ENCODE measurements at regions not wholly inside any gene's neighbourhood (a gene's known extent, or its start where the extent isn't known, plus 50 kb on each side); places are given as distances from the start of the nearest gene placed in this dataset.

DNA sequence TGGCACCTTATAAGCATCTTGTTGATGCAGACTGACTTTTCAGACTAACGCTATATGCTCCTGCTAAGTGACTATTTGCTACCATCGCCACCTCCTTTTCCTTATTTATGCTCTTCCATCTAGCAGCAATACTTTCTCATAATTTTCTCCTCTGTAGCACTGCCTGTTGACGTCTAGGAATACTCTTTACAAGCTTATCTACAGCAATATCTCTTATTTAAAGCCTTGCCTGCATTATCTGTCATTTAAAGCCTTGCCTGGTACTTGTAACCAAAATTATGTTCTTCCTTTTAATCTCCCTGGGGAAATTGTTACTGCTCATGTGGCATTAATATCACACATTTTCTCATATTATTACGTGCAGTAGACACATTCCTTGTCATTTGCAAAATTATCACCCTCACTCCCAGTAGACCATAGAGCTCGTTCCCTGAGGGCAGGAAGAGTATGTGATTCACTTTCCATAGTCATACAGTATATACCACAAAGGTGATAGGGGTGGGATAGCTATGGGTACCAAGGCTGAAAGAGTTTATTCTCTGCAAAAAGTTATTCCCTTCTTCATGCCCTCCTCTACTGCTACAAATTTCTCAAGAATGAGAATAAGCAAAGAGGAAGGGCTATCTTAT is 359.7 kb upstream of the PCDH15 start:
- TF ChIP-seq, protein P1, sequence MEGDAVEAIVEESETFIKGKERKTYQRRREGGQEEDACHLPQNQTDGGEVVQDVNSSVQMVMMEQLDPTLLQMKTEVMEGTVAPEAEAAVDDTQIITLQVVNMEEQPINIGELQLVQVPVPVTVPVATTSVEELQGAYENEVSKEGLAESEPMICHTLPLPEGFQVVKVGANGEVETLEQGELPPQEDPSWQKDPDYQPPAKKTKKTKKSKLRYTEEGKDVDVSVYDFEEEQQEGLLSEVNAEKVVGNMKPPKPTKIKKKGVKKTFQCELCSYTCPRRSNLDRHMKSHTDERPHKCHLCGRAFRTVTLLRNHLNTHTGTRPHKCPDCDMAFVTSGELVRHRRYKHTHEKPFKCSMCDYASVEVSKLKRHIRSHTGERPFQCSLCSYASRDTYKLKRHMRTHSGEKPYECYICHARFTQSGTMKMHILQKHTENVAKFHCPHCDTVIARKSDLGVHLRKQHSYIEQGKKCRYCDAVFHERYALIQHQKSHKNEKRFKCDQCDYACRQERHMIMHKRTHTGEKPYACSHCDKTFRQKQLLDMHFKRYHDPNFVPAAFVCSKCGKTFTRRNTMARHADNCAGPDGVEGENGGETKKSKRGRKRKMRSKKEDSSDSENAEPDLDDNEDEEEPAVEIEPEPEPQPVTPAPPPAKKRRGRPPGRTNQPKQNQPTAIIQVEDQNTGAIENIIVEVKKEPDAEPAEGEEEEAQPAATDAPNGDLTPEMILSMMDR (IDR thresholded peaks at IDR 0.05; ENCODE audit: unreplicated experiment in 3 of 3): no peak
- Mint-ChIP-seq H3K4me1 (peaks cover 3% of the 10 kb centered on the region), H3K9me3 (no peaks in the 10 kb centered on the region), H3K27me3 (ENCODE audit: low read depth) (no peaks in the 10 kb centered on the region), H3K4me3 (no peak overlapping the region), H3K27ac (no peak overlapping the region), H3K36me3 (ENCODE audit: low read depth) (no peaks in the 10 kb centered on the region)

GRCh38 chr10:55158633-55159032 is 357.6 kb upstream of the PCDH15 start:
- no peaks in the 10 kb centered on the region for H3K9me3 Mint-ChIP-seq
- no peaks in the 10 kb centered on the region for H3K27me3 Mint-ChIP-seq (ENCODE audit: low read depth)
- no peak overlapping the region for H3K27ac Mint-ChIP-seq
- no peaks in the 10 kb centered on the region for H3K36me3 Mint-ChIP-seq (ENCODE audit: low read depth)
- H3K4me3 Mint-ChIP-seq: no peak overlapping the region
- TF ChIP-seq, protein P1 (IDR thresholded peaks at IDR 0.05; ENCODE audit: unreplicated experiment in 3 of 3): no peak
- peaks cover 3% of the 10 kb centered on the region for H3K4me1 Mint-ChIP-seq

GRCh38 chr10:55146032-55146431 is 345.0 kb upstream of the PCDH15 start:
- Mint-ChIP-seq H3K9me3 (no peaks in the 10 kb centered on the region), H3K4me3 (no peak overlapping the region), H3K36me3 (ENCODE audit: low read depth) (no peaks in the 10 kb centered on the region), H3K27me3 (ENCODE audit: low read depth) (no peaks in the 10 kb centered on the region), H3K4me1 (no peaks in the 10 kb centered on the region), H3K27ac (no peak overlapping the region)
- TF ChIP-seq, protein P1 (IDR thresholded peaks at IDR 0.05; ENCODE audit: unreplicated experiment in 3 of 3): no peak

DNA sequence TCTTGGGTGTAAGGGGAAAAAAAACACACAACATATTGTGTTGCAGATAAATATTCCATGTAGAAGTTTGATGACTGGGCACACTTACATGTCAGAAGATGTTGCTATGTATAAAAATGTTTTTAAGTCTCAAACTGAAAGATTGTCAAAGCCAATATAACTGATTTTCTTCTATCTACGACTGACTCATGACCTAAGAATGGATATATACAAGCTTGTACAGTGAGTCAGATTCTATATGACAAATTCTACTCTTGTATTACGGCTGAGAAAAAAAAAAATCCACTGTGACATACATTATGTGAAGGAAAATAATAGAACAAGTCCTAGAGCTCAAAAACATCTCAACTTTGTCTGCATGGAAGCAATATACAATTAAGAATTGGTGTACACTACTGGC is 343.0 kb upstream of the PCDH15 start:
- H3K27ac Mint-ChIP-seq: no peak overlapping the region
- no peaks in the 10 kb centered on the region for H3K4me1 Mint-ChIP-seq
- H3K4me3 Mint-ChIP-seq: no peak overlapping the region
- no peaks in the 10 kb centered on the region for H3K36me3 Mint-ChIP-seq (ENCODE audit: low read depth)
- no peaks in the 10 kb centered on the region for H3K27me3 Mint-ChIP-seq (ENCODE audit: low read depth)
- TF ChIP-seq, protein P1 (IDR thresholded peaks at IDR 0.05; ENCODE audit: unreplicated experiment in 3 of 3): no peak
- no peaks in the 10 kb centered on the region for H3K9me3 Mint-ChIP-seq

DNA sequence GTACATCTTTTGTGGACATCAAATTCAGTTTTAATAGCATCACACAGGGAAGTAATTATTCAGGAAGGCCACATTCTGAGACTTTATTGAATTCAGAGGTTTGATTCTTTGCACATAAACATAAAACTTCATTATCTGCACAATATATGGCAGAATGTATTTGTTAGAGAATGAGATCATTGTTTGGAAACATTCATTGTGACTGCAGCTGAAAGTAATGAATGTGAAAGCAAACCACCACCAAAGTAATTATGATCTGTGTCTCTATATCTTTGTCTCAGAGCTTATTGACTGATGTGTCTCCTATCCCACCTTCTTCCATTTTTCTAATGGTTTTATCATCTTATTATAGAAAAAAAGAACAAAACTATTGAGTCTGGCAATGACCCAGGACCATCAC is 340.9 kb upstream of the PCDH15 start:
- Mint-ChIP-seq H3K36me3 (ENCODE audit: low read depth) (no peaks in the 10 kb centered on the region), H3K27me3 (ENCODE audit: low read depth) (no peaks in the 10 kb centered on the region), H3K4me3 (no peak overlapping the region), H3K9me3 (peaks cover 3% of the 10 kb centered on the region), H3K27ac (no peak overlapping the region), H3K4me1 (no peaks in the 10 kb centered on the region)
- TF ChIP-seq, protein P1 (IDR thresholded peaks at IDR 0.05; ENCODE audit: unreplicated experiment in 3 of 3): no peak

- Mint-ChIP-seq H3K9me3 (peaks cover 9% of the 10 kb centered on the region), H3K27ac (no peak overlapping the region), H3K4me3 (no peak overlapping the region), H3K27me3 (ENCODE audit: low read depth) (no peaks in the 10 kb centered on the region), H3K4me1 (no peaks in the 10 kb centered on the region), H3K36me3 (ENCODE audit: low read depth) (no peaks in the 10 kb centered on the region)
- TF ChIP-seq, protein P1 (IDR thresholded peaks at IDR 0.05; ENCODE audit: unreplicated experiment in 3 of 3): no peak
Observed at GRCh38 chr10:55137063-55137462, 336.0 kb upstream of the PCDH15 start.

All from nephron (organoid).